ENCODE measurements at regions not wholly inside any gene's neighbourhood (a gene's known extent, or its start where the extent isn't known, plus 50 kb on each side); places are given as distances from the start of the nearest gene placed in this dataset.
"Not testable (repeated sequence)": the region's sequence is repeated elsewhere in the genome, so short reads cannot be mapped to it uniquely, and the experiment has no call there.

DNA sequence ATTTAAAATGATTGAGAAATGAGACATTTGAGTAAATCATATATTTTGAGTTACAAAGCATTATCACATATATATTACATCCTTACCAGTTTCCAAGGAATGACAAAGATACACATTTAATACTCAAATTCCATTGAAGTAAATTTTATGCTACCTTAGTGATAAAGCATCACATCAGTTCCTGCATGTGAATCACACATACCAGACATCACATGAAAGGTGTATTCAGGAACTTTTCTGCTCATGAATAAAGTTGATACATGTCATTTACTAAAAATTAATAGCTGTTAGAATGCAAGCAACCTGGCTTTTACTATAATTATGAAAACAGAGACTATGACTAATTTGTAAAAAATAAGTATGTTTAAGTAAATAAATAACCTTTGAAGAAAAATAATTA, 548.8 kb upstream of the SLC39A10 start:
- DNase-seq (ENCODE audit: insufficient read length, low spot score) (no peak), FAIRE-seq (no peak)
- TF ChIP-seq CTCF (IDR thresholded peaks at IDR 0.05; ENCODE audit: insufficient read depth, missing control alignments), result no peak

- TF ChIP-seq CTCF (IDR thresholded peaks at IDR 0.05; ENCODE audit: insufficient read depth, missing control alignments), result no peak
- FAIRE-seq (no peak), DNase-seq (ENCODE audit: insufficient read length, low spot score) (no peak)
Measured at GRCh38 chr2:195106681-195107380, 550.2 kb upstream of the SLC39A10 start.

- DNase-seq (ENCODE audit: insufficient read length, low spot score) (no peak), FAIRE-seq (no peak)
- TF ChIP-seq CTCF (IDR thresholded peaks at IDR 0.05; ENCODE audit: insufficient read depth, missing control alignments), result no peak
Measured at GRCh38 chr2:195105581-195105980, 551.4 kb upstream of the SLC39A10 start.

GRCh38 chr2:195094330-195094729, 562.7 kb upstream of the SLC39A10 start:
- DNase-seq (ENCODE audit: insufficient read length, low spot score), result no peak
- TF ChIP-seq CTCF (IDR thresholded peaks at IDR 0.05; ENCODE audit: insufficient read depth, missing control alignments), result no peak
- no peak for FAIRE-seq

GRCh38 chr2:195092341-195092740, 564.7 kb upstream of the SLC39A10 start:
- DNase-seq (ENCODE audit: insufficient read length, low spot score), result no peak
- no peak for FAIRE-seq
- TF ChIP-seq CTCF (IDR thresholded peaks at IDR 0.05; ENCODE audit: insufficient read depth, missing control alignments), result no peak

DNA sequence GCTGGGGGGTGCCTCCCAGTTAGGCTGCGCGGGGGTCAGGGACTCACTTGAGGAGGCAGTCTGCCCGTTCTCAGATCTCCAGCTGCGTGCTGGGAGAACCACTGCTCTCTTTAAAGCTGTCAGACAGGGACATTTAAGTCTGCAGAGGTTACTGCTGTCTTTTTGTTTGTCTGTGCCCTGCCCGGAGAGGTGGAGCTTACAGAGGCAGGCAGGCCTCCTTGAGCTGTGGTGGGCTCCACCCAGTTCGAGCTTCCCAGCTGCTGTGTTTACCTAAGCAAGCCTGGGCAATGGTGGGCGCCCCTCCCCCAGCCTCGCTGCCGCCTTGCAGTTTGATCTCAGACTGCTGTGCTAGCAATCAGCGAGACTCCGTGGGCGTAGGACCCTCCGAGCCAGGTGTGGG, 584.2 kb upstream of the SLC39A10 start:
- not testable (repeated sequence) for FAIRE-seq; DNase-seq (ENCODE audit: insufficient read length, low spot score)

DNA sequence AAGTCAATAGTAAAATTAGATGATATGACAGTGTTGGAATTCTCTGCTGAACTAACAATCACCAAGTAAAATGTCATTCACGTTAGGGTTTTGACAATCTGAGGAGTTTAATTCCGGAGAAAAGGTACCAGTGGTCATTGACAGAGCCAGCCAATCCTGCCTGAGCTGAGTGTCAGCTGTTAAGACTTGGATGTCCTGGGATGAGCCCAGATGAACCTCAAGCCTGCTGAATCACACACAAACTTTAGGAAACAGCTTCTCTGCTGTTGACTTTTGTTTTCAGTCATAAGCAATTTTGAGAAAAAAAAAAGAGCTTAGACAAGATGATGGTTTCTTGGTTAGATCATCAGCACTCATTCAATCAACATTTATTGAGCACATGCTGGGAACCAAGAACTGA, 600.0 kb upstream of the SLC39A10 start:
- DNase-seq (ENCODE audit: insufficient read length, low spot score), result no peak
- FAIRE-seq, result no peak
- no peak for TF ChIP-seq CTCF (IDR thresholded peaks at IDR 0.05; ENCODE audit: insufficient read depth, missing control alignments)

DNA sequence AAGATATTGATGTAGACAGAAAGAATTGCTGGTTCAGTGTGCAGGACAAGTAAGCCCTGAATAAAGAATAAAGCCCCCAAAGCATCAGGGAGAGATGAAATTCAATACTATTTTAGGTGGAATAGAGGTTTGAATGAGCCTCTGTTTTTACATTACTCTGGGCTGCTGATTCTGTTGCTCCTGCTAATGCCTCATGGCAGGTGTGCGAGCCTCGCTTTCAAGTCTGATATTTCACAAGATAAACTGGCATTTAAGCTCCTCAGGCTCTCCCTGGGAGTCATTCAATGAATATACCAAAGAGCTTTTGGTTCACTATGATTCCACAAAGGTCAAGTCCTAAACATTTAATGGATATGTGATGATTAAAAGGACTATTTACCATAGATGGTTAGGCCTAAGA, 601.0 kb upstream of the SLC39A10 start:
- FAIRE-seq (no peak), DNase-seq (ENCODE audit: insufficient read length, low spot score) (no peak)
- no peak for TF ChIP-seq CTCF (IDR thresholded peaks at IDR 0.05; ENCODE audit: insufficient read depth, missing control alignments)

Data from D721Med (cell line).